Mucosa of rectum (tissue), 2 donors: ENCODE measurements at regions not wholly inside any gene's neighbourhood (a gene's known extent, or its start where the extent isn't known, plus 50 kb on each side); places are given as distances from the start of the nearest gene placed in this dataset.
"Not testable (repeated sequence)": the region's sequence is repeated elsewhere in the genome, so short reads cannot be mapped to it uniquely, and the experiment has no call there.

ENCODE experiments used
- H3K27ac ChIP-seq, 2 donors: one replicate each; pipeline ENCODE4 v1.7.0; 2013; ENCODE audit warnings: inconsistent platforms in 2 of 2, low read depth in 2 of 2, low read length in 2 of 2
- H3K27me3 ChIP-seq, 2 donors: one replicate each; pipeline ENCODE4 v1.7.0; 2013; ENCODE audit warnings: low read length in 2 of 2; ENCODE audit not compliant: control insufficient read depth in 2 of 2, insufficient read depth in 2 of 2
- H3K36me3 ChIP-seq, 2 donors: one replicate each; pipeline ENCODE4 v1.7.0; 2013; ENCODE audit warnings: low read length in 2 of 2; ENCODE audit not compliant: control insufficient read depth in 2 of 2, insufficient read depth in 2 of 2
- H3K4me1 ChIP-seq, 2 donors: one replicate each; pipeline ENCODE4 v1.7.0; 2013; ENCODE audit warnings: low read length in 2 of 2, mild to moderate bottlenecking in 1 of 2; ENCODE audit not compliant: control insufficient read depth in 2 of 2, insufficient read depth in 2 of 2
- H3K4me3 ChIP-seq, 2 donors: one replicate each; pipeline ENCODE4 v1.7.0; 2013; ENCODE audit warnings: low read length in 2 of 2
- H3K9ac ChIP-seq, 2 donors: one replicate each; pipeline ENCODE4 v1.7.0; 2013; ENCODE audit warnings: low read length in 2 of 2, low read depth in 1 of 2, mild to moderate bottlenecking in 1 of 2
- H3K9me3 ChIP-seq, 2 donors: one replicate each; pipeline ENCODE4 v1.7.0; 2013; ENCODE audit warnings: low read length in 2 of 2; ENCODE audit not compliant: control insufficient read depth in 2 of 2
- donor health status: healthy.
- donor health status: Normal muscosa, but diverticular disease.

GRCh38 chr18:14933049-14933851, 185.3 kb downstream of the ANKRD30B start:
- H3K9me3 ChIP-seq: no peaks in the 10 kb centered on the region
- H3K4me3 ChIP-seq: no peak overlapping the region
- H3K4me1 ChIP-seq: peaks cover 27 to 42% of the 10 kb centered on the region in 2 donors
- no peaks in the 10 kb centered on the region for H3K36me3 ChIP-seq
- H3K27ac ChIP-seq: peak overlapping the region in 1 of 2 donors; percentile 5
- H3K27me3 ChIP-seq: no peaks in the 10 kb centered on the region
- H3K9ac ChIP-seq: no peak overlapping the region

GRCh38 chr18:14933964-14934363, 186.0 kb downstream of the ANKRD30B start:
- Histone ChIP-seq H3K4me1 (peaks cover 27 to 42% of the 10 kb centered on the region in 2 donors), H3K27me3 (no peaks in the 10 kb centered on the region), H3K36me3 (no peaks in the 10 kb centered on the region), H3K4me3 (no peak overlapping the region), H3K27ac (peak overlapping the region in 1 of 2 donors; percentile 23), H3K9ac (no peak overlapping the region), H3K9me3 (no peaks in the 10 kb centered on the region)

- H3K36me3 ChIP-seq: no peaks in the 10 kb centered on the region
- no peak overlapping the region for H3K4me3 ChIP-seq
- H3K9me3 ChIP-seq: no peaks in the 10 kb centered on the region
- H3K27ac ChIP-seq: no peak overlapping the region
- H3K4me1 ChIP-seq: peaks cover 27 to 42% of the 10 kb centered on the region in 2 donors
- no peaks in the 10 kb centered on the region for H3K27me3 ChIP-seq
- no peak overlapping the region for H3K9ac ChIP-seq
These were observed 187.2 kb downstream of the ANKRD30B start for GRCh38 chr18:14935210-14935609.

- Histone ChIP-seq H3K27me3 (no peaks in the 10 kb centered on the region), H3K36me3 (no peaks in the 10 kb centered on the region)
These were observed 188.3 kb downstream of the ANKRD30B start for GRCh38 chr18:14936313-14936712.

GRCh38 chr18:14937271-14937670, 189.3 kb downstream of the ANKRD30B start:
- no peak overlapping the region for H3K9ac ChIP-seq
- peaks cover 30 to 54% of the 10 kb centered on the region in 2 donors for H3K4me1 ChIP-seq
- no peaks in the 10 kb centered on the region for H3K27me3 ChIP-seq
- no peak overlapping the region for H3K4me3 ChIP-seq
- H3K36me3 ChIP-seq: no peaks in the 10 kb centered on the region
- peak overlapping the region; percentile 86 to 89 for H3K27ac ChIP-seq
- H3K9me3 ChIP-seq: no peaks in the 10 kb centered on the region

More at GRCh38 chr18:14936313-14936712, 188.3 kb downstream of the ANKRD30B start:
- Histone ChIP-seq H3K27ac (peak overlapping the region; percentile 86 to 89), H3K4me3 (peak overlapping the region in 1 of 2 donors; percentile 50), H3K4me1 (peaks cover 27 to 44% of the 10 kb centered on the region in 2 donors), H3K9me3 (no peaks in the 10 kb centered on the region), H3K9ac (peak overlapping the region; percentile 24 to 44)

GRCh38 chr18:14939141-14939540, 191.2 kb downstream of the ANKRD30B start:
- Histone ChIP-seq H3K27me3 (no peaks in the 10 kb centered on the region), H3K4me3 (no peak overlapping the region), H3K4me1 (peaks cover 28 to 45% of the 10 kb centered on the region in 2 donors), H3K9me3 (no peaks in the 10 kb centered on the region), H3K9ac (no peak overlapping the region), H3K27ac (no peak overlapping the region), H3K36me3 (no peaks in the 10 kb centered on the region)

- not testable (repeated sequence) for H3K9me3 ChIP-seq, H3K27ac ChIP-seq, H3K4me3 ChIP-seq, H3K9ac ChIP-seq, H3K36me3 ChIP-seq, H3K27me3 ChIP-seq
- peaks cover 20 to 36% of the 10 kb centered on the region in 2 donors for H3K4me1 ChIP-seq
These were observed 192.1 kb downstream of the ANKRD30B start for GRCh38 chr18:14940106-14940505.

- H3K9me3 ChIP-seq: no peaks in the 10 kb centered on the region
These were observed 192.8 kb downstream of the ANKRD30B start for GRCh38 chr18:14940735-14941134.

GRCh38 chr18:14941256-14941655, 193.3 kb downstream of the ANKRD30B start:
- H3K9ac ChIP-seq: peak overlapping the region in 1 of 2 donors; percentile 24
- no peaks in the 10 kb centered on the region for H3K9me3 ChIP-seq
- H3K4me3 ChIP-seq: no peak overlapping the region

More at GRCh38 chr18:14940735-14941134, 192.8 kb downstream of the ANKRD30B start:
- Histone ChIP-seq H3K4me3 (no peak overlapping the region), H3K9ac (no peak overlapping the region), H3K4me1 (peaks cover 14 to 29% of the 10 kb centered on the region in 2 donors), H3K27me3 (no peaks in the 10 kb centered on the region), H3K36me3 (no peaks in the 10 kb centered on the region), H3K27ac (no peak overlapping the region)

GRCh38 chr18:14941792-14942191, 193.8 kb downstream of the ANKRD30B start:
- Histone ChIP-seq H3K4me1 (peaks cover 7 to 26% of the 10 kb centered on the region in 2 donors), H3K27me3 (no peaks in the 10 kb centered on the region), H3K36me3 (no peaks in the 10 kb centered on the region), H3K9me3 (no peaks in the 10 kb centered on the region), H3K9ac (peak overlapping the region in 1 of 2 donors; percentile 24), H3K4me3 (no peak overlapping the region), H3K27ac (peak overlapping the region; percentile 77)

More at GRCh38 chr18:14941256-14941655, 193.3 kb downstream of the ANKRD30B start:
- peaks cover 10 to 27% of the 10 kb centered on the region in 2 donors for H3K4me1 ChIP-seq
- no peaks in the 10 kb centered on the region for H3K27me3 ChIP-seq
- peak overlapping the region; percentile 77 for H3K27ac ChIP-seq
- no peaks in the 10 kb centered on the region for H3K36me3 ChIP-seq
